HuH-7 (cell line): ENCODE measurements at regions not wholly inside any gene's neighbourhood (a gene's known extent, or its start where the extent isn't known, plus 50 kb on each side); places are given as distances from the start of the nearest gene placed in this dataset.
"Not testable (repeated sequence)": the region's sequence is repeated elsewhere in the genome, so short reads cannot be mapped to it uniquely, and the experiment has no call there.

Source experiments
- DNase-seq: peaks from one replicate; pipeline ENCODE4 v3.0.0; 2011; ENCODE audit warnings: low spot score

DNA sequence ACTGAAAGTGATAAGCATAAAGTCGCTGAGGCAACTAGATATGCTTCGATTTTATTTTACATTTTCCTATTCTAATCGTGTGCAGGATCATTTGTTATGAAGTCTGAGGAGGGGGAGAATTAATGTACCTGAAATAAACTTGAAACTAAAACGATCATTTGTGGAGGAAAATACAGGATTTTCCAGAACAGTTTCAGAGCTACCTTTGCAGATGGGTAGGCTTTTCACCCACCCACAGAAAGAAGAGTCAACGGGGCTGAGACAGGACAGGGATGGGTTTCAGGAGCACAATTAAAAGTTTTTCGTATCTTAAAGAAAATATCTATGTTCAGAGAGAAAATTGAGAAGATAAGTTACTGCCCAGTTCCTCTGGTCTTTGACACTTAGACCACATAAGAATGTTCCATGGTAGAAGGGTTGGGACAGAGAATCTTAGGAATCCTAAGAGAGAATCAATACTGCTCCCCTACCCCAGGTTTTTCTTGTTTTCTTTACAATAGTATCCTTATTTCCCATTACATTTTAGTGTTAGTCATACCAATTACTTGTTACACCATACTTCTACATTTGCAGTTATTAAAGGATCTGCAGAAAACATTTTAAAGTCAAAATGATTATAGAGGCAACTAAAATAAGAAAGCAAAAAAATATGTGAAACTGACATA is 211.4 kb downstream of the DEPDC1B start:
- DNase-seq, result no peak

DNA sequence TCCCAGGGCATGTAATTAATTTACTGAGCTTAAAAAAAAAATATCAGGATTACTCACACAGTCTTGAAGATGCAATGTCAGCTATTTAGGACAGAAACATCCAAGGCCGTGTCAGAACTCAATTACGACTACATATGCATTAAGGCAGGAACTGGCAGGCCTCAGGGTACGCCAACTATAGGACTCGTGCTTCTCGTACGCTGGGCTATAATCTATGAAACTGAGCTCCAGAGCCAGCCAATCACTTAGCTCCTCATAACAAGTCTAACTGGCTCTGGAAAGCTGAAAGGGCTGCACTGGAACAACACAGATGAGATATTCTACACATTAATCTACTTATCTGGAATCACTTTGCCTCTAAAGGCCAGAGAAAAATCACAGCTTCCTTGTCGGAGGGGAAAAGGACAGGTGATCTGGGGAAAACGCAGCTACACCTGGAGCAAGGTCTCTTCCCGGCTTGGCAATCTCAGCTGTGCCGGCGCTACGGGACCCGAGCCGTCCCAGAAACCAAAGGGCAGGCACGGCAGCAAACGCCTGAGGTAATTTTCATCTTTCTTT is 212.0 kb downstream of the DEPDC1B start:
- no peak for DNase-seq

DNA sequence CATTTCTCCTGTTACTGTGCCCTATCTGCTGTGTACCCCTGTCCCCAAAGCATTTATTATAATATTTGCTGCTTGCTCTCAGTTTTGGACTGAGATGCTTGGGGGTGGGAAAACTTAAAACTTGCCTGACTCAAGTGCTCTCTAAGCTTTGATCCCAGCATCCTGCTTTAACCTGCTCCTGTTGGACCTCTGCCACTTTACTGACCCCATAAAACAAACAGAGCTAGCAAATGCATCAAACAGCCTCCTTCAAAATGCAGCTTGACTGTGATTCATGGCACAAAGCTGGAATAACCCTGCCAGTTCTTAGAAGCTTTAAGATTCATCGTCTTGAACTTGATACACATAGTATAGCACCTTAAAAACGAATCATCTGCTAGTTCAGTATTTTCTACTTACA is 212.5 kb downstream of the DEPDC1B start:
- no peak for DNase-seq

DNA sequence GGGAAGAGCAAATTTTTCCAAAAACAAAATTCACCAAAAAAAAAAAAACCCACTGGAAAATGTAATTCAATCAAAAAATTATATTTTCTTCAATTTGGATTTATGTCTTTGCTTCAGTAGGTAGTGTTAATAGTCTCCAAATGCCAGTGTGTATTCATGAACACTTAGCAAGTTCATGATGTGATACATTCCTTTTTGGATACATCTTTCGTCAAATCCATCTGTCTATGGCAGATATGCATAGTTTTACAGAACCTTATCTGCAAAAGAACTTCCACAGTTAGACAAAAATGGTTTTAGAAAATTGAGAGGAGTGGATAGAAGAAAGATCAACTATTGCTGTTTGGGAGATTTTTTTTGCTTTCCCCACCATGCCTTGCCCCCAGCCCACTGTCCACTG is 214.6 kb downstream of the DEPDC1B start:
- DNase-seq, result no peak

DNA sequence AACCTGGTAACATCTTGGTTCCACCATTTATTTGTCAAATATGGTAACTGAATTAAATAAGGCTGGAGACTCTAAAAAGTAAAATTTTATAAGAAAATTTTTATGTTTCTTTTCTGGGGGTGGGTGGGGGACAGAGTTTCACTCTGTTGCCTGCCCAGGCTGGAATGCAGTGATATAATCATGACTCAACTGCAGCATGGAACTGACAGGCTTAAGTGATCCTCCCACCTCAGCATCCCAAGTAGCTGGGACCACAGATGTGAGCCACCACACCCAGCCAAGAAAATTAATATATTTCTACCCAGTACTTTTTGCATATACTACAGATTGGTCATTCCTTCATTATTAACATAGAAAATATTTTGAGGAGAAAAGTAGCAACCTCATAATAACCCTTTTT is 216.9 kb downstream of the DEPDC1B start:
- DNase-seq, result no peak

DNA sequence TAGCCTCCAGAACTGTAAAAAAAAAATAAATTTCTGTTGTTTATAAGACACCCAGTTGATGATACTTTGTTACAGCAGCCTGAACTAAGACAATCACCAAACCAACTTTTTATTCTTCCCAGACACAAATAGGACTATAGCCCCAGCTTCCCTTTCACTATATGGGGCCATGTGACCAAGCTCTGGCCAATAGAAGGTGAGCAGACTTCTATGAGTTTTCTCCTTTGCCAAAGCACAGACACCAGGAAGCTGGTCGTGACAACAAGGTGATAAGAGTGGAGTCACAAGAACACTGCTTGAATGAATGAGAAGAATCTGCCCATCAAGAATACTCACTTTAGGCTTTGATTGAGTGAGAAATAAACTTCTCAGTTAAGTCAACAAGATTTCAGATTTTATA is 217.7 kb downstream of the DEPDC1B start:
- DNase-seq, result no peak

DNA sequence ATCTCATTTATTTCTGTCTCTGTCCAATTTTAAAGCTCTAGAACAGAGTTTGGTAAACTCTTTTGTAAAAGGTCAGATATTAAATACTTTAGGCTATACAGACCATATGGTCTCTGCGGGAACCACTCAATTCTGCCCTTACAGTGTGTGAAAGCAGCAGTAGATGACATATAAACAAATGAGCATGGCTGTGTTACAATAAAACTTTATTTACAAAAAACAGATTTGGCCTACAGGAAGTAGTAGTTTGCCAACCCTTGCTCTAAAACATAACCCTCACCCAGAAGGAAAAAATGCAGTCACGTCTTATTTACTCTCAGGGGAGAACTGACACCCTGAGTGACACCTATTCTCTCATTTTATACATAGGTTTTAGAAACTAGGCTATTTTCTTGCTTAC is 220.4 kb downstream of the DEPDC1B start:
- DNase-seq, result no peak

DNA sequence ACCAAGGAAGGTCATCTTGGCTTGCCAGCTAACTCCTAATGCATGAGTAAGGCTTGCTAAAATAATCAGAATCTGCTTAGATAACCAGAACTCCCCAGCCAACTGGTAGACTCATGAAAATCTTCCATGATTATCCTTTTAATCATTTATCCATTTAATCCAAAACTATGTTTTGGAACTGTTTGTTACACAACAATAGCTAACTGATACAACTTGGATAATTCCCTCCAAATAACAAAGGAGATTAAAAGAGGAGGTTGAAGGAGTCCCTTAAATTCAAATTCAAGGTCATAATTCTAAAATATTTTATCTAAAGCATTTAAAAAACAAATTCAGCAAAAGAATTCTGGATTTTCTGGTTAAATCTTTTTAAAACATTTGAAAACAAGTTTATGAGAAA is 222.1 kb downstream of the DEPDC1B start:
- no peak for DNase-seq

DNA sequence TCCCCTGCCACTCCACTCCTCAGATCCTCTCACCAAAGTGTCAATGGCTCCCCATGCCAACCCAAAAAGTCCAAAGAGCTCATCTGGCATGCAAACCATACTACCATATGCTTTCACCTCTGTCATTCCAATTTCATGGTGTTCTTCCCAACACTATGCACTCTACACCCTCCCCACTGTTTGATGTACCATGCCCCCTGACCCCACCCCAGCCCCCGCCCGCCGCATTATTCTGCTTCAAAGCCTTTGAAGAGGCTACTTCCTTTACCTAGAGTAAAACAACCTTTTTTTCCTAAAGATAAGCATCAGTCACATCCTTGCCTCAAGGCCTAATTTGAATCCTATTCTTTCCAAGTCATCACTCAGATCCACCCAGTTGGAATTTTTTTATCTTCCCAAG is 226.3 kb downstream of the DEPDC1B start:
- no peak for DNase-seq

DNA sequence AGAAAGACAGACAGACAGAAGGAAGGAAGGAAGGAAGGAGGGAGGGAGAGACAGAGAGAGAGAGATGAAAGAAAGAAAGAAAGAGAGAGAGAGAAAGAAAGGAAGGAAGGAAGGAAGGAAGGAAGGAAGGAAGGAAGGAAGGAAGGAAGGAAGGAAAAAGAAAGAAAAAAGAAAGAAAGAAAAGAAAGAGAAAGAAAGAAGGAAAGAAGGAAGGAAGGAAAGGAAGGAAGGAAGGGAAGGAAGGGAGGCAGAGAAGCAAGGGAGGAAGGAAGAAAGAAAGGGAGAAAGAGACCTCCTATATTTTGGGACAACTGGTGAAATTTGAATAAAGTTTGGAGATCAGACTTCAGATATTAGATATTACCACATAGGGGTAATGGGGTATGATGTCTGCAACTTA is 226.9 kb downstream of the DEPDC1B start:
- DNase-seq, result not testable (repeated sequence)

DNA sequence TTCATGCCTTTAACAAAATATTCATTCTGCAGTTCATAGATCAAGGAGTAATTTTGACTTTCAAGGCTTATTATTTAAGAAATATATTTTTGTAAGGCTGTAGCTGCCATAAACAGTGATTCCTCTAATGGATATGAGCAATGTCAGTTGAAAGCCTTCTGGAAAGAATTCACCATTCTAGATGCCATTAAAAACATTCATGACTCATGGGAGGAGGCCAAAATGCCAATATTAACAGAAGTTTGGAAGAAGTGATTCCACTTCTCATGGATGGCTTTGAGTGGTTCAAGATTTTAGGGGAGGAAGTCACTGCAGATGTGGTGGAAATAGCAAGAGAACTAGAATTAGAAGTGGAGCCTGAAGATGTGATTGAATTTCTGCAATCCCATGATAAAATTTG is 229.1 kb downstream of the DEPDC1B start:
- no peak for DNase-seq

DNA sequence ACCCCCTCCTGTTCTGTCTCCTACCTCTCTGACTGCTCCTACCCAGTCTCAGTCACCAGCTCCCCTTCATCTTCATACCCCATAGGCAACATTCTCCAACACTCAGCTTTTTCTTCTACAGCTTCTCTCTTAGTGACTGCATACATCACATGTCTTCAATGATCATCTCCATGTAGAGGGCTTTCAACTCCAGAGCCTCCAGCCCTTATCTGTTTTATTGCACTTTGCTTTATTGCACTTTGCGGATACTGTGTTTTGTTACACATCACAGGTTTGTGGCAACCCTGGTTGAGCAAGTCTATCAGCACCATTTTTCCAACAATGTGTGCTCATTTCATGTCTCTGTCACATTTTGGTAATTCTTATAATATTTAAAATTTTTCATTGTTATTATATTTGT is 230.7 kb downstream of the DEPDC1B start:
- DNase-seq, result peak; percentile 13

DNA sequence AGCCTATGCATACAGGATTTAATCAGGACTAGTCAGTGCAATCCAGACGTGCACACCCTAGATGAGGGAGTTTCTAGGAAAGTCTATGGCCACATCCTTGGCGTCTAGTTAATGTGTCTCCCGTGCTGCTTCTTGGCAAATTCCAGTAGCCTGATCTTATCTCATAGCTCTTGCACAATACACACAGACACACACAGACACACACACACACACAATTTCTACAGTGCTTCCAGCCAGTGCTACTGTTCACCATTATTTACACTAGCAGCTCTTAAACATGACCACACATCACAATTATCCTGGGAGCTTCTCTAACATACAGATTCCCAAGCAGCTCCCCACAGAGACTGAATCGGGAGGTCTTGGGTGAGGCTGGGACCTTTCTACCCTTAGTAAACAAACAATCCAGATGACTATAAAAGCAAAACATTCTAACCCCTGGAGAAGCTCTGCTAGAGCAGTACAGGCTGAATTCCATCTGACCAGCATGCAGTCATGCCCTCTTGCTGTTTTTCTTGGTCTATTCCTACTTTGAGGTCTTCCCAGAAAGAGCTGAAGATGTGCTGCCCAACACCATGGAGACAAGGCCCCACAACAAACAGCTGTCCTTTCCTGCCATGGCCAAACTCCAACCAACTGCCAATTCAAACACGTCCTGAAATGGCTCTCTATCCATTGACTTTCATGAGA is 236.6 kb downstream of the DEPDC1B start:
- peak; percentile 36 for DNase-seq

DNA sequence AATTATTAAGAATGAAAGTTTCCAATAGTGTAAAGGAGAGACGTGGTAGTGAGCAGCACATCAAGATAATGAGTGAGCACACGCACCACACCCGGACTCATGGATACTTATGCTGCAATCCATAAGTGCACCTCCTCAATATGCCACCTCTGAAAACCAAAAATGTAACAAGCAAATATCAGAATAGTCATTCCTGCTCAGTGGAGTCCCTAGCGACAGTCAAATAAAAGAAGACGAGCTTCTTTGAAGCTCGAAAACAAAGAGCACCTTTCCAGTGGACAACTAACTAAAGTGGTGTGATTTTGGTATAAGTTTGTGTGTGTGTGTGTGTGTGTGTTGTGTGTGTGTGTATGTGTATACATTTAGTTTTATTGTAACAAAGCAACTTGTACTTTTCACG is 241.3 kb downstream of the DEPDC1B start:
- no peak for DNase-seq

DNA sequence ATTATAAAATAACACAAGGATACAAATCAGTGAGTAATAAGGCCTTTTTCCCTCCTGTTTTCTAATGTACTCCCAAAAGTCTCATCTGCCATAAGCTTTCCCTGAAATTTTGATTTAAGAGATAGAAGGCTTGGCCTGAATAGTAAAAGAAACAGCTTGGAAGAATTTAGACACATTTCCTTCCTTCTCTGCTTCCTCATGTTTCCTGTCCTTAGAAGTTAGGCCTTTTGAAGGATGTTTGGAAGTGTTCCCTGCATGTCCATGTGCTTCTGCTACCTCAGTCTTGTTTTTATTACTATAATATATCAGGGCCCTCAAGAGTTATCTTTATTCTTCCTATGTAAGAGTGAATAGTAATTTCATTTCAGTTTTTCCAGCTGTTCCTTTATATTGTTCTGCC is 242.7 kb downstream of the DEPDC1B start:
- DNase-seq, result no peak

DNA sequence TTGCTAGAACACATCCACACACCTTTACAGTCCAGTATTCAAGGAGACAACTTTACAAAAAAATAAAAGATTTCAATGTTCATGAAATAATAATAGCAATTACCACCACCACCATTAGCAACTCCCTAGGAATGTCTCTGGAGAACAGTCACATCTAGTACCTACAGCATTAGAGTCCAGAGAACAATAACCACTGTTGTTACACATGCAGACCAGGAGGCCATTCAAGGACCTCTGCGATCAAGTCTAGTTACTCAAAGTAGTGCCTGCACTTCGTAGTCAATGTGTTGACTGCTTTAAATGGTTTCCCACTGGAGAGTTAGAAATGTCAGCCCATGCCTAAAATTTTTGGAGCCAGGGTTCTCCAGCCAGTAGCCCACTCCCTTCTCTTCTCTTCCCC is 244.4 kb downstream of the DEPDC1B start:
- DNase-seq, result no peak

DNA sequence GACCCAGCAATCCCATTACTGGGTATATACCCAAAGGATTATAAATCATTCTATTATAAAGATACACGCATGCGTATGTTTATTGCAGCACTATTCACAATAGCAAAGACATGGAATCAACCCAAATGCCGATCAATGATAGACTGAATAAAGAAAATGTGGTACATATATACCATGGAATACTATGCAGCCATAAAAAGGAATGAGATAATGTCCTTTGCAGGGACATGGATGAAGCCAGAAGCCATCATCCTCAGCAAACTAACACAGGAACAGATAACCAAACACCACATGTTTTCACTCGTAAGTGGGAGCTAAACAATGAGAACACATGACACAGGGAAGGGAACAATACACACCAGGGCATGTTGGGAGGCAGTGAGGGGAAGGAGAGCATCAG is 245.7 kb downstream of the DEPDC1B start:
- not testable (repeated sequence) for DNase-seq

DNA sequence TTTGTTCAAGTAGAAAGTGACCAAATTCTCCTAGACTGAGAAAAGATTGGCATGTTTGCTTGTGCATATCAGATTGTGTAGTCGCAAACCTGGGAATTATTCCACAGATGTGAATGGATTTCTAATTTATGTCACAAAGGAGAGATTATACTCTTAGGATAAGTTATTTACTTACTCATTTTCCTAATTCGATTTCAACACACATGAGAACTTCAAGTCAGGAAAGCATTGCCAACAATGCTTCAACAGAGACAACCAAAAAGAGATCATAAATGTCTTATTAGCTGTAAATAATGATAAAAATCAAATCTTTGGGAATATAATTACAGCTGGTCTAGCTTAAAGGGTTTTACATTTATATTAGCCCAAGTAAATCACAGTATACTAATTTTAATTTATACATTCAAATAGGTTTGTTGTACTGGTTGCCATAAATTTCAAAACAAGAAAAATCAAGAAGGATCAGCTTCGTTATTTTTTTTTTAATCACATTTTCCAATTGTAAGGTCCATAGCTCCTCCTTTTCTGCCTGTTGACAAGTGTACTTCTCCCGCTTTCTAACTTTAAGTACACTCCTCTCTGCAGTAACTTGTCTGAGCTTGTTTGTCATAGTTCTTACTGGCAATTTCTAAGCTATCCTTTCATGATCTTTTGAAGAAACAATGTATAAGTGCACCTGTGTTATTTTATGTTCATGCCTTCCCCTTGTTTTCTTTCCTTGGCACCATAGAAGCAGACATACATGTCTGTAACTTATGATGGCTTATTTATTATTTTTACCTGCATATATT is 246.6 kb downstream of the DEPDC1B start:
- no peak for DNase-seq

DNA sequence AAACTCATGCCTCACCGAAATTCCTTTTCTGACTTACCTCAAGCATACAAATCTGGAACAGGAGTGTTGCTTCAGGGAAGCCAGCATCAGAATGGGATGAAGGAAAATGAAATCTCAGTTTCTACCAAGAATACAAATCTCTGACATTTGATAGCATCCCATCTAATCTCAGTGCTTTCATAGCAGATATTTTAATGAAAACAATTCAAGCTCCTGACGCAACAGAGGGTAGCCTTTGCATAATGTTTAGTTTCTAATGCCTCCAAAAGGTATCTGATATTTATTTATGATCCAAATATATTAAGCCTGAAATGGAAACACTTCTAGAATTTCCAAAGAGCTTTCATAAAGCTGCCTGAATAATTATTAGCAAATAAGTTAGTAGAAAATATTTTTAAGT is 251.4 kb downstream of the DEPDC1B start:
- DNase-seq, result no peak

DNA sequence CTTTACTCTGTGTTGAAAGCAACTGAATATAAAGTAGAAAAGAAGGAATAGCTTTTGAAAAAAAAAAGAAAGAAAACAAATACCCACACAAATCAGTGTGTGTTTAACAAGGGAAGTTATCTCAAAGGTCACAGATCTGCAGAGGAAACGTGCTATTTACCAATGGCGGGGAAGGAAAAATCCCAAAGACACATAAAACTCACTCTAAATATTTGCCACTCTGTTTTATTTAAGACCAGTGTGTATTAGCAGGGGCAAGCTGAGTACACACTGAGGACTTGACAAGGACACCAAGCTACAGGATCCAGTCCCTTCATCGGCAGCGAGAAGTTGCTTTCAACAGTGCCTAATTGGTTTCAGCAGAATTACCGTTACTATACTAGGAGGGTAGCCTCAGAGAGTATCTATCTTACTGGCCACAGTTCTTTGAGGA is 252.5 kb downstream of the DEPDC1B start:
- DNase-seq, result peak; percentile 30

DNA sequence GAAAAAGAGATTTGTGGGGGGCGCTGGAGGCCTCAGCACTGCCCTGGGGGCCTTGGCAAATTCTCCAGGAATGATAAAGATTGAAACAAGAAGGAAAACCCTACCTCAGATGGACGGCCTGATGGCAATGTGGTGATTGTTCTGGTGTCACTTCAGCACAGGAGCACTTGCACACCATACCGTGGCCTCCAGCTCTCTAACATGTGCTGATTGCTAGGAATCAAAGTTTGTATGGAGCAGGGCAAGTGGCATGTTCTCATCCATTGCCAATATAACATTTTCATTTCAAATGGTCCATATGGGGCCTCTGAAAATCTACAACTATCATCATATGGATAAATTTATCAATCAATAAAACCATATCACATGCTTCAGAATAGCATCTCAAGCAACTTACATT is 253.0 kb downstream of the DEPDC1B start:
- no peak for DNase-seq

DNA sequence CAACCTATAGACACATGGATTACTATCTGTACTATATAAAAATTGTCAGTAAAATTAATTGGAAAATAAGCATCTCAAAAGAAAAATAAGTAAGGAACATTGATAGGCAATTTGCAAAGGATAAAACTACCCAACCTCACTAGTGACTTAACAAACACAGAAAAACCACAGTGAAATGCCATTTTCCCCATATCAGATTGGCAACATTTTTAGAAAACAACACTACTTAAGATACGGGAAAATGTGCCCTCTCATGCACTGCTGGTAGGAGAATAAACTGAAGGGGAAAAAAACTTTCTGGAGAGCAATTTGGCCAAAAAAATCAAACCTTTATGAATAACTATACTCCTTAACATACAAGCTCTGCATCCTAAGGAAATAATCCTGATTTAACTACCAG is 254.0 kb downstream of the DEPDC1B start:
- DNase-seq, result no peak

DNA sequence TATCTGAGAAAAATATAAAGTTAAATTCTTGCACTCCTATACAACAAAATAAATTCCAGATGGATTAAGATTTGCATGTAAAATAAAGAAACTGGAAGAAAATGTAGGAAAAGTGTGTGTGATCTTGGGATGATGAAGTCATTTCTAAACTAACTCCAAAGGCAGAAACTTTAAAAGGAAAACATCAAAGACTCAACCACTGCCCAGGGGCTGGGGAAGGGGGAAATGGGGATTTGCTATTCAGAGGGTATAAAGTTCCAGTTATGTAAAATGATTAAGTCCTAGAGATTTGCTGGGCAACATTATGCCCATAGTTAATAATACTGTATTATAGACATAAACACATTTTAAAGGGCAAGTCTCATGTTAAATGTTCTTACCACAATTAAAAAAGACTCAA is 254.5 kb downstream of the DEPDC1B start:
- no peak for DNase-seq
